ENCODE measurements at regions not wholly inside any gene's neighbourhood (a gene's known extent, or its start where the extent isn't known, plus 50 kb on each side); places are given as distances from the start of the nearest gene placed in this dataset.
"Not testable (repeated sequence)": the region's sequence is repeated elsewhere in the genome, so short reads cannot be mapped to it uniquely, and the experiment has no call there.

GRCh38 chrX:39047174-39047573, 245.9 kb downstream of the MID1IP1 start:
- no peak for DNase-seq (ENCODE audit: low read depth)

- no peak for DNase-seq (ENCODE audit: low read depth)
These were observed 248.7 kb downstream of the MID1IP1 start for GRCh38 chrX:39049975-39050374.

GRCh38 chrX:39050427-39050826, 249.2 kb downstream of the MID1IP1 start:
- DNase-seq (ENCODE audit: low read depth), result no peak

GRCh38 chrX:39052751-39053150, 251.5 kb downstream of the MID1IP1 start:
- DNase-seq (ENCODE audit: low read depth), result no peak

- DNase-seq (ENCODE audit: low read depth), result no peak
These were observed 257.5 kb downstream of the MID1IP1 start for GRCh38 chrX:39058724-39059123.

- no peak for DNase-seq (ENCODE audit: low read depth)
These were observed 258.6 kb downstream of the MID1IP1 start for GRCh38 chrX:39059866-39060265.

- no peak for DNase-seq (ENCODE audit: low read depth)
These were observed 261.8 kb downstream of the MID1IP1 start for GRCh38 chrX:39063037-39063436.

GRCh38 chrX:39063702-39064101, 262.4 kb downstream of the MID1IP1 start:
- DNase-seq (ENCODE audit: low read depth), result no peak

- no peak for DNase-seq (ENCODE audit: low read depth)
These were observed 264.0 kb downstream of the MID1IP1 start for GRCh38 chrX:39065051-39065871.

- no peak for DNase-seq (ENCODE audit: low read depth)
These were observed 266.6 kb downstream of the MID1IP1 start for GRCh38 chrX:39067866-39068265.

GRCh38 chrX:39068634-39069033, 267.4 kb downstream of the MID1IP1 start:
- DNase-seq (ENCODE audit: low read depth), result not testable (repeated sequence)

GRCh38 chrX:39070009-39070408, 268.8 kb downstream of the MID1IP1 start:
- DNase-seq (ENCODE audit: low read depth), result no peak

GRCh38 chrX:39073131-39073530, 271.9 kb downstream of the MID1IP1 start:
- DNase-seq (ENCODE audit: low read depth), result no peak

GRCh38 chrX:39096599-39096998, 295.3 kb downstream of the MID1IP1 start:
- no peak for DNase-seq (ENCODE audit: low read depth)

GRCh38 chrX:39104745-39105144, 303.5 kb downstream of the MID1IP1 start:
- no peak for DNase-seq (ENCODE audit: low read depth)

GRCh38 chrX:39112143-39112542, 310.9 kb downstream of the MID1IP1 start:
- DNase-seq (ENCODE audit: low read depth), result no peak

- no peak for DNase-seq (ENCODE audit: low read depth)
These were observed 313.9 kb downstream of the MID1IP1 start for GRCh38 chrX:39115166-39115565.

- DNase-seq (ENCODE audit: low read depth), result no peak
These were observed 315.8 kb downstream of the MID1IP1 start for GRCh38 chrX:39117101-39117500.

GRCh38 chrX:39121903-39122302, 320.6 kb downstream of the MID1IP1 start:
- DNase-seq (ENCODE audit: low read depth), result no peak

GRCh38 chrX:39125834-39126233, 324.6 kb downstream of the MID1IP1 start:
- no peak for DNase-seq (ENCODE audit: low read depth)

- no peak for DNase-seq (ENCODE audit: low read depth)
These were observed 332.7 kb downstream of the MID1IP1 start for GRCh38 chrX:39133971-39134370.

- DNase-seq (ENCODE audit: low read depth), result no peak
These were observed 336.2 kb downstream of the MID1IP1 start for GRCh38 chrX:39137363-39137954.

- DNase-seq (ENCODE audit: low read depth), result no peak
These were observed 339.3 kb downstream of the MID1IP1 start for GRCh38 chrX:39140581-39140980.

- DNase-seq (ENCODE audit: low read depth), result no peak
These were observed 343.1 kb downstream of the MID1IP1 start for GRCh38 chrX:39144323-39144722.

All from amniotic epithelial cell (primary cell).